GM23338 (cell line): ENCODE measurements at regions not wholly inside any gene's neighbourhood (a gene's known extent, or its start where the extent isn't known, plus 50 kb on each side); places are given as distances from the start of the nearest gene placed in this dataset.

Experiments
- ATAC-seq: fragments of 200-7000 bp; cut with Tn5 transposase; 3 replicates; pipeline ENCODE4 v1.9.1; 2020
- DNase-seq: peaks from one replicate; pipeline ENCODE4 v3.0.0-alpha.2; 2015; ENCODE audit warnings: low spot score
- H2AFZ ChIP-seq: fragments of 200-600 bp; sonication (generic); 2 replicates; pipeline ENCODE4 v1.8.0; 2016; ENCODE audit warnings: antibody characterized with exemption, mild to moderate bottlenecking, moderate library complexity
- H3F3A ChIP-seq: fragments of 200-600 bp; sonication (generic); replicated peaks from 2 replicates; pipeline ENCODE4 v1.8.0; 2017; ENCODE audit warnings: antibody characterized with exemption, mixed run types, low read depth
- H3K27ac ChIP-seq: fragments of 200-600 bp; sonication (generic); 2 replicates; pipeline ENCODE4 v1.6.1; 2016; ENCODE audit warnings: low read depth
- H3K27me3 ChIP-seq: fragments of 200-600 bp; sonication (generic); 2 replicates; pipeline ENCODE4 v1.8.0; 2016; ENCODE audit warnings: mild to moderate bottlenecking, mixed run types, moderate library complexity; ENCODE audit not compliant: insufficient read depth
- H3K36me3 ChIP-seq: fragments of 200-600 bp; sonication (generic); 2 replicates; pipeline ENCODE4 v1.8.0; 2016; ENCODE audit warnings: mild to moderate bottlenecking; ENCODE audit not compliant: insufficient read depth
- H3K4me1 ChIP-seq: fragments of 200-600 bp; sonication (generic); 2 replicates; pipeline ENCODE4 v1.8.0; 2016; ENCODE audit warnings: mild to moderate bottlenecking, moderate library complexity; ENCODE audit not compliant: insufficient read depth
- H3K4me2 ChIP-seq: fragments of 200-600 bp; sonication (generic); 2 replicates; pipeline ENCODE4 v1.7.1; 2017; ENCODE audit warnings: mixed run types
- H3K4me3 ChIP-seq: fragments of 200-600 bp; sonication (generic); 2 replicates; pipeline ENCODE4 v1.6.1; 2016; ENCODE audit warnings: mixed run types
- H3K79me2 ChIP-seq: fragments of 200-600 bp; sonication (generic); replicated peaks from 2 replicates; pipeline ENCODE4 v1.8.0; 2017; ENCODE audit warnings: mild to moderate bottlenecking; ENCODE audit not compliant: insufficient read depth
- H3K9me2 ChIP-seq: fragments of 200-600 bp; sonication (generic); 2 replicates; pipeline ENCODE4 v1.8.0; 2017; ENCODE audit not compliant: insufficient read depth
- H4K20me1 ChIP-seq: fragments of 200-600 bp; sonication (generic); replicated peaks from 2 replicates; pipeline ENCODE4 v1.8.0; 2017; ENCODE audit warnings: mild to moderate bottlenecking; ENCODE audit not compliant: insufficient read depth
- H3K27ac Mint-ChIP-seq: 2 replicates; pipeline ENCODE4 v1.8.0; 2020; ENCODE audit warnings: inconsistent platforms, mild to moderate bottlenecking, moderate library complexity, mixed read lengths
- H3K27me3 Mint-ChIP-seq: 3 replicates; pipeline ENCODE4 v1.8.0; 2022; ENCODE audit warnings: low read depth, mild to moderate bottlenecking, moderate library complexity, mixed read lengths, inconsistent platforms; ENCODE audit not compliant: insufficient read depth, poor library complexity
- H3K36me3 Mint-ChIP-seq: 3 replicates; pipeline ENCODE4 v1.8.0; 2021; ENCODE audit warnings: low read depth, mild to moderate bottlenecking, inconsistent platforms, moderate library complexity, mixed read lengths
- H3K4me1 Mint-ChIP-seq: 3 replicates; pipeline ENCODE4 v1.8.0; 2020; ENCODE audit warnings: mild to moderate bottlenecking, inconsistent platforms, mixed read lengths
- H3K4me3 Mint-ChIP-seq: 3 replicates; pipeline ENCODE4 v1.8.0; 2021; ENCODE audit warnings: moderate library complexity, mild to moderate bottlenecking, inconsistent platforms, mixed read lengths
- H3K9me3 Mint-ChIP-seq: 3 replicates; pipeline ENCODE4 v1.8.0; 2020; ENCODE audit warnings: moderate library complexity, mild to moderate bottlenecking, inconsistent platforms, mixed read lengths
- CREB1 ChIP-seq: fragments of 250-450 bp; sonication (Bioruptor Pico); IDR thresholded peaks from 2 replicates; pipeline ENCODE4 v1.5.0; 2020; ENCODE audit warnings: low read depth, mild to moderate bottlenecking, moderate library complexity
- ETS1 ChIP-seq: IDR thresholded peaks from 2 replicates; pipeline ENCODE4 v1.6.1; 2016; ENCODE audit warnings: antibody characterized with exemption
- EZH2 ChIP-seq: fragments of 200-600 bp; sonication (generic); IDR thresholded peaks from one replicate; pipeline ENCODE4 v1.8.0; 2017; ENCODE audit warnings: antibody characterized with exemption, mild to moderate bottlenecking, low read depth; ENCODE audit not compliant: unreplicated experiment
- EZH2phosphoT487 ChIP-seq: fragments of 200-600 bp; sonication (generic); IDR thresholded peaks from one replicate; pipeline ENCODE4 v1.8.1; 2018; ENCODE audit warnings: antibody characterized with exemption; ENCODE audit not compliant: unreplicated experiment
- JUNB ChIP-seq: IDR thresholded peaks from one replicate; pipeline ENCODE4 v1.6.1; 2016; ENCODE audit warnings: antibody characterized with exemption; ENCODE audit not compliant: unreplicated experiment
- NANOG ChIP-seq: IDR thresholded peaks from 2 replicates; pipeline ENCODE4 v1.6.1; 2016; ENCODE audit warnings: antibody characterized with exemption, borderline replicate concordance
- POLR2AphosphoS5 ChIP-seq: IDR thresholded peaks from 2 replicates; pipeline ENCODE4 v1.6.1; 2016; ENCODE audit warnings: antibody characterized with exemption, low read depth
- STAT1 ChIP-seq: IDR thresholded peaks from one replicate; pipeline ENCODE4 v1.6.1; 2016; ENCODE audit warnings: antibody characterized with exemption; ENCODE audit not compliant: unreplicated experiment
- ZNF114 ChIP-seq: fragments of 250-450 bp; sonication (Bioruptor Pico); IDR thresholded peaks from 2 replicates; pipeline ENCODE4 v1.5.0; 2020; ENCODE audit warnings: mild to moderate bottlenecking, moderate library complexity
- ZNF331 ChIP-seq: fragments of 250-450 bp; sonication (Bioruptor Pico); IDR thresholded peaks from 2 replicates; pipeline ENCODE4 v1.5.0; 2020; ENCODE audit warnings: low read depth, mild to moderate bottlenecking, moderate library complexity
- TF ChIP-seq, protein P1 (sequence below), 2 experiments: fragments of 200-600 bp in 1 of 2; sonication (generic) in 1 of 2; conservative IDR thresholded peaks; 2 replicates each; pipeline versions ENCODE4 v1.5.1 to v1.6.1; 2016 to 2017; ENCODE audit warnings: antibody characterized with exemption in 2 of 2, low read depth in 2 of 2, mild to moderate bottlenecking in 2 of 2, moderate library complexity in 1 of 2
- TF ChIP-seq, protein P2 (sequence below): fragments of 250-450 bp; sonication (Bioruptor Pico); IDR thresholded peaks from 2 replicates; pipeline ENCODE4 v1.5.0; 2020; ENCODE audit warnings: mild to moderate bottlenecking, moderate library complexity
- TF ChIP-seq, protein P3 (sequence below): IDR thresholded peaks from one replicate; pipeline ENCODE4 v1.6.1; 2018; ENCODE audit warnings: antibody characterized with exemption; ENCODE audit not compliant: unreplicated experiment

- no peaks in the 10 kb centered on the region for H3K4me1 Mint-ChIP-seq
- Histone ChIP-seq H3K36me3 (no peaks in the 10 kb centered on the region), H3K27me3 (no peaks in the 10 kb centered on the region), H3K4me2 (no peak overlapping the region), H3F3A (no peaks in the 10 kb centered on the region), H4K20me1 (no peaks in the 10 kb centered on the region), H3K9me2 (peaks cover 10% of the 10 kb centered on the region; the same call in 1 of the 2 replicates), H3K4me1 (no peaks in the 10 kb centered on the region), H2AFZ (no peak overlapping the region), H3K27ac (no peak overlapping the region), H3K79me2 (no peaks in the 10 kb centered on the region), H3K4me3 (no peak overlapping the region)
- TF ChIP-seq EZH2 (no peak), POLR2AphosphoS5 (no peak), NANOG (no peak), EZH2phosphoT487 (no peak), ZNF331 (CRISPR knock-in tag) (no peak), JUNB (no peak), ETS1 (no peak), CREB1 (no peak), STAT1 (no peak), ZNF114 (CRISPR knock-in tag) (no peak)
- TF ChIP-seq, protein P1, sequence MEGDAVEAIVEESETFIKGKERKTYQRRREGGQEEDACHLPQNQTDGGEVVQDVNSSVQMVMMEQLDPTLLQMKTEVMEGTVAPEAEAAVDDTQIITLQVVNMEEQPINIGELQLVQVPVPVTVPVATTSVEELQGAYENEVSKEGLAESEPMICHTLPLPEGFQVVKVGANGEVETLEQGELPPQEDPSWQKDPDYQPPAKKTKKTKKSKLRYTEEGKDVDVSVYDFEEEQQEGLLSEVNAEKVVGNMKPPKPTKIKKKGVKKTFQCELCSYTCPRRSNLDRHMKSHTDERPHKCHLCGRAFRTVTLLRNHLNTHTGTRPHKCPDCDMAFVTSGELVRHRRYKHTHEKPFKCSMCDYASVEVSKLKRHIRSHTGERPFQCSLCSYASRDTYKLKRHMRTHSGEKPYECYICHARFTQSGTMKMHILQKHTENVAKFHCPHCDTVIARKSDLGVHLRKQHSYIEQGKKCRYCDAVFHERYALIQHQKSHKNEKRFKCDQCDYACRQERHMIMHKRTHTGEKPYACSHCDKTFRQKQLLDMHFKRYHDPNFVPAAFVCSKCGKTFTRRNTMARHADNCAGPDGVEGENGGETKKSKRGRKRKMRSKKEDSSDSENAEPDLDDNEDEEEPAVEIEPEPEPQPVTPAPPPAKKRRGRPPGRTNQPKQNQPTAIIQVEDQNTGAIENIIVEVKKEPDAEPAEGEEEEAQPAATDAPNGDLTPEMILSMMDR (conservative IDR thresholded peaks at IDR 0.05; ENCODE audit: low read depth in 2 of 2) = no peak
- TF ChIP-seq, protein P2, sequence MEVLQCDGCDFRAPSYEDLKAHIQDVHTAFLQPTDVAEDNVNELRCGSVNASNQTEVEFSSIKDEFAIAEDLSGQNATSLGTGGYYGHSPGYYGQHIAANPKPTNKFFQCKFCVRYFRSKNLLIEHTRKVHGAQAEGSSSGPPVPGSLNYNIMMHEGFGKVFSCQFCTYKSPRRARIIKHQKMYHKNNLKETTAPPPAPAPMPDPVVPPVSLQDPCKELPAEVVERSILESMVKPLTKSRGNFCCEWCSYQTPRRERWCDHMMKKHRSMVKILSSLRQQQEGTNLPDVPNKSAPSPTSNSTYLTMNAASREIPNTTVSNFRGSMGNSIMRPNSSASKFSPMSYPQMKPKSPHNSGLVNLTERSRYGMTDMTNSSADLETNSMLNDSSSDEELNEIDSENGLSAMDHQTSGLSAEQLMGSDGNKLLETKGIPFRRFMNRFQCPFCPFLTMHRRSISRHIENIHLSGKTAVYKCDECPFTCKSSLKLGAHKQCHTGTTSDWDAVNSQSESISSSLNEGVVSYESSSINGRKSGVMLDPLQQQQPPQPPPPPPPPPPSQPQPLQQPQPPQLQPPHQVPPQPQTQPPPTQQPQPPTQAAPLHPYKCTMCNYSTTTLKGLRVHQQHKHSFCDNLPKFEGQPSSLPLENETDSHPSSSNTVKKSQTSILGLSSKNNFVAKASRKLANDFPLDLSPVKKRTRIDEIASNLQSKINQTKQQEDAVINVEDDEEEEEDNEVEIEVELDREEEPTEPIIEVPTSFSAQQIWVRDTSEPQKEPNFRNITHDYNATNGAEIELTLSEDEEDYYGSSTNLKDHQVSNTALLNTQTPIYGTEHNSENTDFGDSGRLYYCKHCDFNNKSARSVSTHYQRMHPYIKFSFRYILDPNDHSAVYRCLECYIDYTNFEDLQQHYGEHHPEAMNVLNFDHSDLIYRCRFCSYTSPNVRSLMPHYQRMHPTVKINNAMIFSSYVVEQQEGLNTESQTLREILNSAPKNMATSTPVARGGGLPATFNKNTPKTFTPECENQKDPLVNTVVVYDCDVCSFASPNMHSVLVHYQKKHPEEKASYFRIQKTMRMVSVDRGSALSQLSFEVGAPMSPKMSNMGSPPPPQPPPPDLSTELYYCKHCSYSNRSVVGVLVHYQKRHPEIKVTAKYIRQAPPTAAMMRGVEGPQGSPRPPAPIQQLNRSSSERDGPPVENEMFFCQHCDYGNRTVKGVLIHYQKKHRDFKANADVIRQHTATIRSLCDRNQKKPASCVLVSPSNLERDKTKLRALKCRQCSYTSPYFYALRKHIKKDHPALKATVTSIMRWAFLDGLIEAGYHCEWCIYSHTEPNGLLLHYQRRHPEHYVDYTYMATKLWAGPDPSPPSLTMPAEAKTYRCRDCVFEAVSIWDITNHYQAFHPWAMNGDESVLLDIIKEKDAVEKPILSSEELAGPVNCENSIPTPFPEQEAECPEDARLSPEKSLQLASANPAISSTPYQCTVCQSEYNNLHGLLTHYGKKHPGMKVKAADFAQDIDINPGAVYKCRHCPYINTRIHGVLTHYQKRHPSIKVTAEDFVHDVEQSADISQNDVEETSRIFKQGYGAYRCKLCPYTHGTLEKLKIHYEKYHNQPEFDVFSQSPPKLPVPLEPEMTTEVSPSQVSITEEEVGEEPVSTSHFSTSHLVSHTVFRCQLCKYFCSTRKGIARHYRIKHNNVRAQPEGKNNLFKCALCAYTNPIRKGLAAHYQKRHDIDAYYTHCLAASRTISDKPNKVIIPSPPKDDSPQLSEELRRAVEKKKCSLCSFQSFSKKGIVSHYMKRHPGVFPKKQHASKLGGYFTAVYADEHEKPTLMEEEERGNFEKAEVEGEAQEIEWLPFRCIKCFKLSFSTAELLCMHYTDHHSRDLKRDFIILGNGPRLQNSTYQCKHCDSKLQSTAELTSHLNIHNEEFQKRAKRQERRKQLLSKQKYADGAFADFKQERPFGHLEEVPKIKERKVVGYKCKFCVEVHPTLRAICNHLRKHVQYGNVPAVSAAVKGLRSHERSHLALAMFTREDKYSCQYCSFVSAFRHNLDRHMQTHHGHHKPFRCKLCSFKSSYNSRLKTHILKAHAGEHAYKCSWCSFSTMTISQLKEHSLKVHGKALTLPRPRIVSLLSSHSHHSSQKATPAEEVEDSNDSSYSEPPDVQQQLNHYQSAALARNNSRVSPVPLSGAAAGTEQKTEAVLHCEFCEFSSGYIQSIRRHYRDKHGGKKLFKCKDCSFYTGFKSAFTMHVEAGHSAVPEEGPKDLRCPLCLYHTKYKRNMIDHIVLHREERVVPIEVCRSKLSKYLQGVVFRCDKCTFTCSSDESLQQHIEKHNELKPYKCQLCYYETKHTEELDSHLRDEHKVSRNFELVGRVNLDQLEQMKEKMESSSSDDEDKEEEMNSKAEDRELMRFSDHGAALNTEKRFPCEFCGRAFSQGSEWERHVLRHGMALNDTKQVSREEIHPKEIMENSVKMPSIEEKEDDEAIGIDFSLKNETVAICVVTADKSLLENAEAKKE (CRISPR knock-in tag) = no peak
- TF ChIP-seq, protein P3, sequence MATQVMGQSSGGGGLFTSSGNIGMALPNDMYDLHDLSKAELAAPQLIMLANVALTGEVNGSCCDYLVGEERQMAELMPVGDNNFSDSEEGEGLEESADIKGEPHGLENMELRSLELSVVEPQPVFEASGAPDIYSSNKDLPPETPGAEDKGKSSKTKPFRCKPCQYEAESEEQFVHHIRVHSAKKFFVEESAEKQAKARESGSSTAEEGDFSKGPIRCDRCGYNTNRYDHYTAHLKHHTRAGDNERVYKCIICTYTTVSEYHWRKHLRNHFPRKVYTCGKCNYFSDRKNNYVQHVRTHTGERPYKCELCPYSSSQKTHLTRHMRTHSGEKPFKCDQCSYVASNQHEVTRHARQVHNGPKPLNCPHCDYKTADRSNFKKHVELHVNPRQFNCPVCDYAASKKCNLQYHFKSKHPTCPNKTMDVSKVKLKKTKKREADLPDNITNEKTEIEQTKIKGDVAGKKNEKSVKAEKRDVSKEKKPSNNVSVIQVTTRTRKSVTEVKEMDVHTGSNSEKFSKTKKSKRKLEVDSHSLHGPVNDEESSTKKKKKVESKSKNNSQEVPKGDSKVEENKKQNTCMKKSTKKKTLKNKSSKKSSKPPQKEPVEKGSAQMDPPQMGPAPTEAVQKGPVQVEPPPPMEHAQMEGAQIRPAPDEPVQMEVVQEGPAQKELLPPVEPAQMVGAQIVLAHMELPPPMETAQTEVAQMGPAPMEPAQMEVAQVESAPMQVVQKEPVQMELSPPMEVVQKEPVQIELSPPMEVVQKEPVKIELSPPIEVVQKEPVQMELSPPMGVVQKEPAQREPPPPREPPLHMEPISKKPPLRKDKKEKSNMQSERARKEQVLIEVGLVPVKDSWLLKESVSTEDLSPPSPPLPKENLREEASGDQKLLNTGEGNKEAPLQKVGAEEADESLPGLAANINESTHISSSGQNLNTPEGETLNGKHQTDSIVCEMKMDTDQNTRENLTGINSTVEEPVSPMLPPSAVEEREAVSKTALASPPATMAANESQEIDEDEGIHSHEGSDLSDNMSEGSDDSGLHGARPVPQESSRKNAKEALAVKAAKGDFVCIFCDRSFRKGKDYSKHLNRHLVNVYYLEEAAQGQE = no peak
- H3K36me3 Mint-ChIP-seq = no peaks in the 10 kb centered on the region
- H3K27ac Mint-ChIP-seq = no peak overlapping the region
- H3K9me3 Mint-ChIP-seq = no peaks in the 10 kb centered on the region
- H3K4me3 Mint-ChIP-seq = no peak overlapping the region
- no peak for DNase-seq
- peaks cover 3% of the 10 kb centered on the region for H3K27me3 Mint-ChIP-seq
- ATAC-seq = no peak
These were observed 134.9 kb downstream of the KCTD12 start for GRCh38 chr13:76751278-76751677.
